K562 (cell line): ENCODE measurements at regions not wholly inside any gene's neighbourhood (a gene's known extent, or its start where the extent isn't known, plus 50 kb on each side); places are given as distances from the start of the nearest gene placed in this dataset.

Experiments
- ATF4 ChIP-seq: fragments of 450-650 bp; formaldehyde crosslinking; IDR thresholded peaks from 2 replicates; pipeline ENCODE4 v1.4.0; 2022; ENCODE audit warnings: mild to moderate bottlenecking, moderate library complexity
- JUND ChIP-seq, 2 experiments: IDR thresholded peaks; 2 replicates in 1 of 2; 3 replicates in 1 of 2; pipeline ENCODE4 v1.6.1; 2011; ENCODE audit warnings: borderline replicate concordance in 2 of 2, low read depth in 2 of 2, low read length in 2 of 2, improper control_type of control experiment in 1 of 2, missing biosample characterization in 1 of 2, missing genetic modification characterization in 1 of 2, missing genetic modification reagents in 1 of 2
- MYC ChIP-seq, 2 experiments: fragments of 250-450 bp in 1 of 2; sonication (Bioruptor Pico) in 1 of 2; IDR thresholded peaks; 2 replicates each; pipeline versions ENCODE4 v1.5.1 to v1.6.1; 2012 to 2021; ENCODE audit warnings: low read depth in 2 of 2, borderline replicate concordance in 1 of 2, improper control_type of control experiment in 1 of 2, low read length in 1 of 2, mild to moderate bottlenecking in 1 of 2, moderate library complexity in 1 of 2
- PHB ChIP-seq: fragments of 250-450 bp; sonication (Bioruptor Pico); IDR thresholded peaks from 2 replicates; pipeline ENCODE4 v1.5.0; 2021
- PHF21A ChIP-seq: fragments of 450-650 bp; IDR thresholded peaks from 2 replicates; pipeline ENCODE4 v1.6.1; 2017; ENCODE audit warnings: low read depth, borderline replicate concordance
- PTBP1 ChIP-seq: fragments of 200-400 bp; formaldehyde crosslinking; IDR thresholded peaks from 2 replicates; pipeline ENCODE4 v1.6.1; 2017; ENCODE audit warnings: low read depth, low read length
- SMARCE1 ChIP-seq: fragments of 450-650 bp; IDR thresholded peaks from 2 replicates; pipeline ENCODE4 v1.7.1; 2016; ENCODE audit warnings: mild to moderate bottlenecking
- ZNF316 ChIP-seq: fragments of 450-650 bp; IDR thresholded peaks from 2 replicates; pipeline ENCODE4 v1.6.1; 2016
- ZNF318 ChIP-seq, 2 experiments: fragments of 450-650 bp; IDR thresholded peaks; 2 replicates each; pipeline ENCODE4 v1.6.1; 2016; ENCODE audit warnings: mild to moderate bottlenecking in 2 of 2, borderline replicate concordance in 1 of 2, low read depth in 1 of 2, moderate library complexity in 1 of 2
- TF ChIP-seq, protein P1 (sequence below): fragments of 450-650 bp; IDR thresholded peaks from 2 replicates; pipeline ENCODE4 v1.7.0; 2016; ENCODE audit warnings: borderline replicate concordance
- TF ChIP-seq, protein P2 (sequence below): fragments of 450-650 bp; formaldehyde crosslinking; IDR thresholded peaks from 2 replicates; pipeline ENCODE4 v1.4.0; 2020; ENCODE audit warnings: mild to moderate bottlenecking, moderate library complexity

- TF ChIP-seq JUND (IDR thresholded peaks at IDR 0.05; ENCODE audit: borderline replicate concordance, low read depth, low read length): peak; percentile 75
- no peak; the same call in none of the 3 replicates for TF ChIP-seq JUND (tag; IDR thresholded peaks at IDR 0.05; ENCODE audit: borderline replicate concordance, low read depth, low read length)
- no peak for TF ChIP-seq PHB
- TF ChIP-seq, protein P1, sequence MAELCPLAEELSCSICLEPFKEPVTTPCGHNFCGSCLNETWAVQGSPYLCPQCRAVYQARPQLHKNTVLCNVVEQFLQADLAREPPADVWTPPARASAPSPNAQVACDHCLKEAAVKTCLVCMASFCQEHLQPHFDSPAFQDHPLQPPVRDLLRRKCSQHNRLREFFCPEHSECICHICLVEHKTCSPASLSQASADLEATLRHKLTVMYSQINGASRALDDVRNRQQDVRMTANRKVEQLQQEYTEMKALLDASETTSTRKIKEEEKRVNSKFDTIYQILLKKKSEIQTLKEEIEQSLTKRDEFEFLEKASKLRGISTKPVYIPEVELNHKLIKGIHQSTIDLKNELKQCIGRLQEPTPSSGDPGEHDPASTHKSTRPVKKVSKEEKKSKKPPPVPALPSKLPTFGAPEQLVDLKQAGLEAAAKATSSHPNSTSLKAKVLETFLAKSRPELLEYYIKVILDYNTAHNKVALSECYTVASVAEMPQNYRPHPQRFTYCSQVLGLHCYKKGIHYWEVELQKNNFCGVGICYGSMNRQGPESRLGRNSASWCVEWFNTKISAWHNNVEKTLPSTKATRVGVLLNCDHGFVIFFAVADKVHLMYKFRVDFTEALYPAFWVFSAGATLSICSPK: no peak
- no peak; the same call in 1 of the 2 replicates for TF ChIP-seq MYC (IDR thresholded peaks at IDR 0.05; ENCODE audit: low read depth, low read length)
- no peak for TF ChIP-seq MYC (CRISPR knock-in tag; IDR thresholded peaks at IDR 0.05; ENCODE audit: borderline replicate concordance, low read depth)
- no peak for TF ChIP-seq ZNF318 (IDR thresholded peaks at IDR 0.05; ENCODE audit: borderline replicate concordance in 1 of 2, low read depth in 1 of 2)
- TF ChIP-seq, protein P2, sequence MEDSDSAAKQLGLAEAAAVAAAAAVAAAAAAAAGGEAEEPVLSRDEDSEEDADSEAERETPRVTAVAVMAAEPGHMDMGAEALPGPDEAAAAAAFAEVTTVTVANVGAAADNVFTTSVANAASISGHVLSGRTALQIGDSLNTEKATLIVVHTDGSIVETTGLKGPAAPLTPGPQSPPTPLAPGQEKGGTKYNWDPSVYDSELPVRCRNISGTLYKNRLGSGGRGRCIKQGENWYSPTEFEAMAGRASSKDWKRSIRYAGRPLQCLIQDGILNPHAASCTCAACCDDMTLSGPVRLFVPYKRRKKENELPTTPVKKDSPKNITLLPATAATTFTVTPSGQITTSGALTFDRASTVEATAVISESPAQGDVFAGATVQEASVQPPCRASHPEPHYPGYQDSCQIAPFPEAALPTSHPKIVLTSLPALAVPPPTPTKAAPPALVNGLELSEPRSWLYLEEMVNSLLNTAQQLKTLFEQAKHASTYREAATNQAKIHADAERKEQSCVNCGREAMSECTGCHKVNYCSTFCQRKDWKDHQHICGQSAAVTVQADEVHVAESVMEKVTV (CRISPR knock-in tag): no peak
- TF ChIP-seq PTBP1: no peak
- no peak for TF ChIP-seq PHF21A
- peak; percentile 98 for TF ChIP-seq ATF4 (CRISPR knock-in tag)
- no peak; the same call in 1 of the 2 replicates for TF ChIP-seq SMARCE1
- no peak for TF ChIP-seq ZNF316
Observed at GRCh38 chr2:55099878-55100820, 49.9 kb upstream of the RTN4 start (continued).
